HEK293T (cell line): ENCODE measurements at regions not wholly inside any gene's neighbourhood (a gene's known extent, or its start where the extent isn't known, plus 50 kb on each side); places are given as distances from the start of the nearest gene placed in this dataset.

Experiments used
- CTCF ChIA-PET: fragments of 350-600 bp; formaldehyde crosslinking; extraction: SDS; loops from one replicate; lab custom pipeline; 2021; ENCODE audit warnings: antibody characterized with exemption, inconsistent platforms; lab: Yijun Ruan, JAX
- POLR2A ChIA-PET: fragments of 350-600 bp; formaldehyde crosslinking; extraction: SDS; loops from one replicate; lab custom pipeline; 2020; ENCODE audit warnings: antibody characterized with exemption, inconsistent platforms; lab: Yijun Ruan, JAX
- DNase-seq: peaks from one replicate; pipeline ENCODE4 v3.0.0; 2012; ENCODE audit warnings: mixed read lengths; ENCODE audit errors: extremely low spot score
- ARNT ChIP-seq: fragments of 450-650 bp; IDR thresholded peaks from 2 replicates; pipeline ENCODE4 v1.6.1; 2017; ENCODE audit warnings: mild to moderate bottlenecking
- BHLHE40 ChIP-seq: fragments of 450-650 bp; IDR thresholded peaks from 2 replicates; pipeline ENCODE4 v1.6.1; 2016; ENCODE audit warnings: mild to moderate bottlenecking, moderate library complexity, borderline replicate concordance
- CTBP1 ChIP-seq: fragments of 450-650 bp; IDR thresholded peaks from 2 replicates; pipeline ENCODE4 v1.6.1; 2016; ENCODE audit warnings: borderline replicate concordance
- ELF4 ChIP-seq: fragments of 450-650 bp; IDR thresholded peaks from 2 replicates; pipeline ENCODE4 v1.6.1; 2017; ENCODE audit warnings: antibody characterized with exemption
- FOXA1 ChIP-seq: fragments of 450-650 bp; IDR thresholded peaks from 2 replicates; pipeline ENCODE4 v1.6.1; 2016; ENCODE audit warnings: mild to moderate bottlenecking
- FOXK2 ChIP-seq: fragments of 450-650 bp; IDR thresholded peaks from 2 replicates; pipeline ENCODE4 v1.6.1; 2016; ENCODE audit warnings: mild to moderate bottlenecking
- FOXM1 ChIP-seq: fragments of 450-650 bp; IDR thresholded peaks from 2 replicates; pipeline ENCODE4 v1.6.1; 2017; ENCODE audit warnings: mild to moderate bottlenecking, borderline replicate concordance
- HDGF ChIP-seq: fragments of 450-650 bp; IDR thresholded peaks from 2 replicates; pipeline ENCODE4 v1.6.1; 2017; ENCODE audit warnings: antibody characterized with exemption, borderline replicate concordance
- L3MBTL2 ChIP-seq: fragments of 450-650 bp; conservative IDR thresholded peaks from 2 replicates; pipeline ENCODE4 v1.6.1; 2016; ENCODE audit warnings: mild to moderate bottlenecking
- LEF1 ChIP-seq: fragments of 450-650 bp; IDR thresholded peaks from 2 replicates; pipeline ENCODE4 v1.6.1; 2017; ENCODE audit warnings: mild to moderate bottlenecking, borderline replicate concordance
- NFRKB ChIP-seq: fragments of 450-650 bp; IDR thresholded peaks from 2 replicates; pipeline ENCODE4 v1.6.1; 2016; ENCODE audit warnings: mild to moderate bottlenecking, moderate library complexity
- SP1 ChIP-seq: fragments of 450-650 bp; IDR thresholded peaks from 2 replicates; pipeline ENCODE4 v1.6.1; 2017
- SUZ12 ChIP-seq: fragments of 450-650 bp; IDR thresholded peaks from 2 replicates; pipeline ENCODE4 v1.6.1; 2016; ENCODE audit warnings: mild to moderate bottlenecking
- TARDBP ChIP-seq: fragments of 450-650 bp; IDR thresholded peaks from 2 replicates; pipeline ENCODE4 v1.6.1; 2016
- ZNF384 ChIP-seq: fragments of 450-650 bp; IDR thresholded peaks from 2 replicates; pipeline ENCODE4 v1.6.1; 2016
- TF ChIP-seq, protein P1 (sequence below): fragments of 450-650 bp; IDR thresholded peaks from 2 replicates; pipeline ENCODE4 v1.6.1; 2016

GRCh38 chr18:45334191-45334590 lies 281.1 kb upstream of the SLC14A2 start:
- CTCF ChIA-PET: no interaction called here
- TF ChIP-seq LEF1 (no peak), ARNT (no peak), TARDBP (no peak)
- TF ChIP-seq, protein P1, sequence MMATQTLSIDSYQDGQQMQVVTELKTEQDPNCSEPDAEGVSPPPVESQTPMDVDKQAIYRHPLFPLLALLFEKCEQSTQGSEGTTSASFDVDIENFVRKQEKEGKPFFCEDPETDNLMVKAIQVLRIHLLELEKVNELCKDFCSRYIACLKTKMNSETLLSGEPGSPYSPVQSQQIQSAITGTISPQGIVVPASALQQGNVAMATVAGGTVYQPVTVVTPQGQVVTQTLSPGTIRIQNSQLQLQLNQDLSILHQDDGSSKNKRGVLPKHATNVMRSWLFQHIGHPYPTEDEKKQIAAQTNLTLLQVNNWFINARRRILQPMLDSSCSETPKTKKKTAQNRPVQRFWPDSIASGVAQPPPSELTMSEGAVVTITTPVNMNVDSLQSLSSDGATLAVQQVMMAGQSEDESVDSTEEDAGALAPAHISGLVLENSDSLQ: no peak
- POLR2A ChIA-PET: no interaction called here
- no peak for DNase-seq

DNA sequence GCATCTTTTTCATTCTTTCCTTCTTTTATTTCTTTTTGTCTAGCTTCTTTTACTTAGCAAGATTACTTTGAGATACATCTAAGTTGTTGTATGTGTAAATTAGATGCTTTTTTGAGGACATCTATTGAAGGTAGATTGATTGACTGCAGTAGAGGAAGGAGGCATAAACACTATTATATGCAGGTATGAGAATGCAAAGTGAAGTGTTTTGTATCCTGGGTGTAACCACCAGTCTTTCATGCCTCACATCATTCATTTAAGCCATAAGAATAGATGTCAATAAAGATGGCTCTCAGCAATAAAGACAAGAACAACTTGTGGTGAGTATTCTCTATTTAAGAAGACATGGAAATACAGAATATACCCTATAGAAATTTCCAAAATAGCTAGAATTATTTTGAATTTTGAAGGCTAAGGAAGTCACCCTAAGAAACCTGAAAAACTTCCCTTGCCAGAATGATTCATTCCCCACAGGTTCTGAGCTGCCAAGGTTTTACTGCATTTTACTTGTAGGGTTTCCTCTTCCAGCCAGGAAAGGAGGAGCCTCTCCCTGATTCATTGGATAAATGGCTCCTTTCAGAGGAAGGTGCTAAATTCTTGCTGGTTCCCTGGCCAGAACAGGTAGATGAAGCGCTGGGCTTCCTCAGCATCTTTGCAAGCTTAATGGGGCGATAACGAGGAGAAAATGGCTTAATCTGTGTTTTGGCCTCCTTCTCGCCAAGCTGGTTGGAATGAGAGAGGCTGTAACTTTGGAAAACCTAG lies 279.8 kb upstream of the SLC14A2 start:
- TF ChIP-seq LEF1: no peak
- ChIA-PET CTCF (no interaction called here), POLR2A (no interaction called here)
- no peak for DNase-seq

- no peak for DNase-seq
- ChIA-PET POLR2A (no interaction called here), CTCF (no interaction called here)
- TF ChIP-seq ARNT: no peak
- no peak for TF ChIP-seq SUZ12
- TF ChIP-seq ELF4: no peak
- no peak for TF ChIP-seq BHLHE40
- TF ChIP-seq ZNF384: no peak
- TF ChIP-seq FOXK2: no peak
- TF ChIP-seq TARDBP: no peak
- TF ChIP-seq NFRKB: no peak
- TF ChIP-seq LEF1: no peak
Observed at GRCh38 chr18:45336448-45336847, 278.8 kb upstream of the SLC14A2 start.

DNA sequence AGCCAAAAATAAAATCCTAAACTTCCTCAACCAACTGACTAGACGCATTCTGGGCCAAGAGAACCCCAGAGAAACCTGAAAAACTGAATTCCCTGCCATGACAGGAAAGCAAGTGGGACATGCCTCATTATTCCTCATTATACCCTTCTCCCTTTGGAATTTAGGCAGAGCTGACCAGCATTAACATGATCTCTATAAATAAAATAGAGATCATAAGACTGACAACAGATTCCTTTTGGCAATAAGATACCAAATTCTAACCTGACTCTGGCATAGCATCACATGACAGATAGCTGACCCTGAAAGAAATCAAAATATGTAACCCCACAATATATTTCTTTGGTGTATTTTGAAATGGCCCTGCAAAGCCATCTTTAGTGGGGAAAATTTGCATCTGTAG lies 277.8 kb upstream of the SLC14A2 start:
- POLR2A ChIA-PET: no interaction called here
- TF ChIP-seq FOXK2 (no peak), TARDBP (no peak), FOXA1 (no peak), CTBP1 (no peak), SUZ12 (no peak), ELF4 (no peak), L3MBTL2 (no peak), SP1 (no peak), BHLHE40 (no peak), FOXM1 (no peak), ZNF384 (no peak), LEF1 (no peak), ARNT (no peak), NFRKB (no peak), HDGF (no peak)
- TF ChIP-seq, protein P1: no peak
- CTCF ChIA-PET: no interaction called here
- DNase-seq: no peak

DNA sequence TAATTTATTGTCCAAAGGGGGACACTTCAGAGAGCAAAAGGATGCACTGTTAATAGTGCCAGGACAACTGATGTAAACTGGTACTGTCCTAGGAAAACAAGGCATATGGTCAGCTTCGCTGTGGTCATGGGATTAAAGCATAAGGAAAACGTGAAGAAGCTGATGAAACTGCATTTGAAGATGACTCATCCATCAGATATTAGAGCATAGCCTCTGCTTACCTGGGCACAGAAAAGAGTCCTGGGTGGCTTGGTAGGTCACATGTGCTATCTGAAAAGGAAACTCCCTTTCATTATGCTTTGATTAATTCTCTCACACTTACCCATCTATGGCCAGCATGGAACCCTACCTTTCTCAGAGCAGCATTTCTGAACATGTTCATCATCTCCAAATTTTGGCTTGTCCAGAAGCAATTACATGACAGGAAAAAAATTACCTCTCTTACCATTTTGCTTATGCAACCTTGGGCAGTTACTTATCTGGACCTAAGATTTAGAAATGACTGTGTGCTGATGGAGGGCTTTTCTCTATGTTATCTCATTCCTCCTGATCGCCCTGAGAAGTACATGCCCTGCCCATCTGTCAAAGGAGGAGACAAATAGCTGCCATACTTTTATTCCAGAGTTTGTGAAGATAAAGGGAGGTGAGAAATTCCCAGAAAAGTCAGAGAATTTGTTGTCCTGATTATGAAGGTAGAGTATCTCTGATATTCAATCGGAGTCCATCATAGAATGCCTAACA lies 275.3 kb upstream of the SLC14A2 start:
- no peak for TF ChIP-seq FOXK2
- TF ChIP-seq FOXM1: no peak
- no peak for TF ChIP-seq ZNF384
- TF ChIP-seq SUZ12: no peak
- no peak for TF ChIP-seq LEF1
- TF ChIP-seq BHLHE40: no peak
- TF ChIP-seq NFRKB: no peak
- TF ChIP-seq FOXA1: no peak
- TF ChIP-seq TARDBP: no peak
- no peak for TF ChIP-seq ARNT
- no peak for TF ChIP-seq L3MBTL2
- TF ChIP-seq HDGF: no peak
- no peak for TF ChIP-seq CTBP1
- TF ChIP-seq, protein P1: no peak
- TF ChIP-seq ELF4: no peak
- TF ChIP-seq SP1: no peak
- ChIA-PET POLR2A (no interaction called here), CTCF (no interaction called here)
- no peak for DNase-seq

GRCh38 chr18:45340884-45341283 lies 274.4 kb upstream of the SLC14A2 start:
- TF ChIP-seq LEF1 (no peak), FOXA1 (no peak), HDGF (no peak), NFRKB (no peak), ELF4 (no peak), BHLHE40 (no peak), CTBP1 (no peak), ZNF384 (no peak), L3MBTL2 (no peak), SUZ12 (no peak), ARNT (no peak), SP1 (no peak), FOXM1 (no peak), TARDBP (no peak), FOXK2 (no peak)
- TF ChIP-seq, protein P1: no peak
- POLR2A ChIA-PET: no interaction called here
- CTCF ChIA-PET: no interaction called here
- no peak for DNase-seq
